WTC11 (cell line): ENCODE measurements at regions not wholly inside any gene's neighbourhood (a gene's known extent, or its start where the extent isn't known, plus 50 kb on each side); places are given as distances from the start of the nearest gene placed in this dataset.

ENCODE experiments used
- ATAC-seq: fragments of 200-7000 bp; cut with Tn5 transposase; 2 replicates; pipeline ENCODE4 v1.10.0; 2021; ENCODE audit warnings: mild to moderate bottlenecking, moderate library complexity
- CTCF ChIA-PET: fragments of 300-600 bp; sonication (Branson Sonifier 250); formaldehyde crosslinking; loops from one replicate; lab custom pipeline; 2021; ENCODE audit warnings: antibody characterized with exemption; lab: Charles Lee
- POLR2A ChIA-PET: fragments of 350-600 bp; sonication (Branson Sonifier 250); formaldehyde crosslinking; loops from one replicate; lab custom pipeline; 2021; ENCODE audit warnings: antibody characterized with exemption; lab: Charles Lee
- DNase-seq: peaks from one replicate; pipeline ENCODE4 v3.0.0; 2021; ENCODE audit warnings: low spot score
- H3K27ac Mint-ChIP-seq: 2 replicates; pipeline ENCODE4 v1.8.0; 2021; ENCODE audit warnings: mixed read lengths
- H3K27me3 Mint-ChIP-seq: 2 replicates; pipeline ENCODE4 v1.8.0; 2021; ENCODE audit warnings: low read depth, mild to moderate bottlenecking, moderate library complexity, mixed read lengths
- H3K36me3 Mint-ChIP-seq: 2 replicates; pipeline ENCODE4 v1.8.0; 2021; ENCODE audit warnings: mixed read lengths
- H3K4me1 Mint-ChIP-seq: 2 replicates; pipeline ENCODE4 v1.8.0; 2022; ENCODE audit warnings: mixed read lengths
- H3K4me3 Mint-ChIP-seq: 2 replicates; pipeline ENCODE4 v1.8.0; 2021; ENCODE audit warnings: mild to moderate bottlenecking, moderate library complexity, mixed read lengths
- H3K9me3 Mint-ChIP-seq: 2 replicates; pipeline ENCODE4 v1.8.0; 2021; ENCODE audit warnings: mixed read lengths
- ARID4B ChIP-seq: sonication (generic); formaldehyde crosslinking; IDR thresholded peaks from 2 replicates; pipeline ENCODE4 v1.8.0; 2023; ENCODE audit warnings: missing genetic modification reagents, mild to moderate bottlenecking, borderline replicate concordance
- CBFB ChIP-seq: sonication (generic); formaldehyde crosslinking; IDR thresholded peaks from 2 replicates; pipeline ENCODE4 v1.8.1; 2022; ENCODE audit warnings: mild to moderate bottlenecking, low read depth, missing genetic modification reagents
- CDX4 ChIP-seq: fragments of 250-450 bp; sonication (Bioruptor Pico); IDR thresholded peaks from 2 replicates; pipeline ENCODE4 v1.9.0; 2021; ENCODE audit warnings: moderate library complexity, mild to moderate bottlenecking, inconsistent platforms, borderline replicate concordance
- E2F1 ChIP-seq: sonication (generic); formaldehyde crosslinking; IDR thresholded peaks from 2 replicates; pipeline ENCODE4 v1.8.0; 2022; ENCODE audit warnings: mild to moderate bottlenecking, missing genetic modification reagents
- E2F4 ChIP-seq: sonication (generic); formaldehyde crosslinking; IDR thresholded peaks from 2 replicates; pipeline ENCODE4 v1.8.1; 2022; ENCODE audit warnings: low read depth, mild to moderate bottlenecking, moderate library complexity, missing genetic modification reagents, borderline replicate concordance
- E2F5 ChIP-seq: sonication (generic); formaldehyde crosslinking; IDR thresholded peaks from 2 replicates; pipeline ENCODE4 v1.8.1; 2022; ENCODE audit warnings: mild to moderate bottlenecking, moderate library complexity, missing genetic modification reagents
- EMX1 ChIP-seq: fragments of 250-450 bp; sonication (Bioruptor Pico); IDR thresholded peaks from 2 replicates; pipeline ENCODE4 v1.8.0; 2021; ENCODE audit warnings: mild to moderate bottlenecking
- FOXJ3 ChIP-seq: sonication (generic); formaldehyde crosslinking; IDR thresholded peaks from 2 replicates; pipeline ENCODE4 v1.9.0; 2021; ENCODE audit warnings: missing genetic modification reagents, mild to moderate bottlenecking, borderline replicate concordance
- GTF2I ChIP-seq: fragments of 250-450 bp; sonication (Bioruptor Pico); conservative IDR thresholded peaks from 2 replicates; pipeline ENCODE4 v1.4.0; 2021; ENCODE audit warnings: mild to moderate bottlenecking
- KAT7 ChIP-seq: sonication (generic); formaldehyde crosslinking; IDR thresholded peaks from 2 replicates; pipeline ENCODE4 v1.8.1; 2023; ENCODE audit warnings: missing genetic modification reagents, mild to moderate bottlenecking, borderline replicate concordance
- NR1H2 ChIP-seq: sonication (generic); formaldehyde crosslinking; IDR thresholded peaks from 2 replicates; pipeline ENCODE4 v1.9.0; 2021; ENCODE audit warnings: mild to moderate bottlenecking, moderate library complexity, missing genetic modification reagents
- RELA ChIP-seq: sonication (generic); formaldehyde crosslinking; IDR thresholded peaks from 2 replicates; pipeline ENCODE4 v1.8.1; 2022; ENCODE audit warnings: missing genetic modification reagents, mild to moderate bottlenecking, borderline replicate concordance
- SMAD3 ChIP-seq: sonication (generic); formaldehyde crosslinking; IDR thresholded peaks from 2 replicates; pipeline ENCODE4 v1.8.0; 2022; ENCODE audit warnings: missing genetic modification reagents, mild to moderate bottlenecking, borderline replicate concordance
- ZBTB21 ChIP-seq: sonication (generic); formaldehyde crosslinking; IDR thresholded peaks from 2 replicates; pipeline ENCODE4 v1.8.1; 2023; ENCODE audit warnings: mild to moderate bottlenecking, missing genetic modification reagents, borderline replicate concordance
- ZNF232 ChIP-seq: sonication (generic); formaldehyde crosslinking; IDR thresholded peaks from 2 replicates; pipeline ENCODE4 v1.8.0; 2022; ENCODE audit warnings: mild to moderate bottlenecking, missing genetic modification reagents
- ZNF396 ChIP-seq: fragments of 250-450 bp; sonication (Bioruptor Pico); IDR thresholded peaks from 2 replicates; pipeline ENCODE4 v1.8.0; 2021; ENCODE audit warnings: mild to moderate bottlenecking, moderate library complexity, borderline replicate concordance
- ZSCAN18 ChIP-seq: fragments of 250-450 bp; sonication (Bioruptor Pico); IDR thresholded peaks from 2 replicates; pipeline ENCODE4 v2.1.2; 2022; ENCODE audit warnings: mild to moderate bottlenecking, moderate library complexity

GRCh38 chr4:43380093-43380492 is 487.6 kb downstream of the GRXCR1 start (continued):
- TF ChIP-seq E2F4 (CRISPR knock-in tag), result no peak
- TF ChIP-seq GTF2I (CRISPR knock-in tag), result no peak
- TF ChIP-seq ZNF396 (CRISPR knock-in tag), result no peak
- no peak for TF ChIP-seq ZSCAN18
- no peak for TF ChIP-seq RELA
- TF ChIP-seq KAT7 (CRISPR knock-in tag), result no peak
- no peak for TF ChIP-seq E2F1 (CRISPR knock-in tag)
- no peak for TF ChIP-seq ZBTB21 (CRISPR knock-in tag)

GRCh38 chr4:43391069-43391468 is 498.6 kb downstream of the GRXCR1 start:
- Mint-ChIP-seq H3K4me3 (no peak overlapping the region), H3K9me3 (peaks cover 7% of the 10 kb centered on the region), H3K4me1 (peaks cover 3% of the 10 kb centered on the region; the same call in 1 of the 2 replicates), H3K36me3 (peaks cover 2% of the 10 kb centered on the region; the same call in 1 of the 2 replicates), H3K27ac (no peak overlapping the region), H3K27me3 (no peaks in the 10 kb centered on the region)
- POLR2A ChIA-PET, result no interaction called here
- ATAC-seq (no peak), DNase-seq (no peak)
- no peak for TF ChIP-seq CBFB (CRISPR knock-in tag)
- no peak for TF ChIP-seq SMAD3 (CRISPR knock-in tag)
- no peak for TF ChIP-seq EMX1 (CRISPR knock-in tag)
- no peak for TF ChIP-seq CDX4 (CRISPR knock-in tag)
- TF ChIP-seq ARID4B (CRISPR knock-in tag), result no peak
- TF ChIP-seq KAT7 (CRISPR knock-in tag), result no peak
- TF ChIP-seq FOXJ3, result no peak
- TF ChIP-seq NR1H2, result no peak
- TF ChIP-seq E2F4 (CRISPR knock-in tag), result no peak
- TF ChIP-seq E2F5, result no peak
- no peak for TF ChIP-seq ZNF232
- CTCF ChIA-PET, result no interaction called here
